T-helper 2 cell treated with Interferon-gamma antibody and Interleukin-4, amounts not matched to agents 100 ng/mL and 5 ng/mL, for 36 hours (primary cell): ENCODE measurements at regions not wholly inside any gene's neighbourhood (a gene's known extent, or its start where the extent isn't known, plus 50 kb on each side); places are given as distances from the start of the nearest gene placed in this dataset.
"Not testable (repeated sequence)": the region's sequence is repeated elsewhere in the genome, so short reads cannot be mapped to it uniquely, and the experiment has no call there.

Experiments used
- intact Hi-C: fragments of 100-400 bp; cut with micrococcal nuclease; formaldehyde crosslinking; loops from one replicate; pipeline ENCODE4 v1.15.1; 2023

DNA sequence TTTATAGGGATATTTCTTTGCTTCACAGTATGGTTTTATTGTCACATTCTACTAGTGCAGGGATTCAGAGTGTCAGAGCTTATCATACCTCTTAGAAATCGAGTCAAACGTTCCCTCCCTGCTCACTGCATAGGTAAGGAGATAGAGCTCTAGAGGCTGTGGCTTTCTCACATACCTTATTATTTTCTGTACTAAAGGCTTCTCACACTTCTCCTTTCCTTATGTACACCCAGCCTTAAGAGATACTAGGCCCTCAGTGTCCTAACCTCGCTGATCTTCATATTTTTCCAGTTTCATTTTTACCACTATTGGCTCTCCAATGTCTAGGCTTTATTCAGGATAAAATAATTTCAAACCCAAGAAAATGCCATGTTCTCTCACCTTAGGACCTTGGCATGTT lies 297.3 kb upstream of the RIOK2 start:
- intact Hi-C loops, result no loop called here

DNA sequence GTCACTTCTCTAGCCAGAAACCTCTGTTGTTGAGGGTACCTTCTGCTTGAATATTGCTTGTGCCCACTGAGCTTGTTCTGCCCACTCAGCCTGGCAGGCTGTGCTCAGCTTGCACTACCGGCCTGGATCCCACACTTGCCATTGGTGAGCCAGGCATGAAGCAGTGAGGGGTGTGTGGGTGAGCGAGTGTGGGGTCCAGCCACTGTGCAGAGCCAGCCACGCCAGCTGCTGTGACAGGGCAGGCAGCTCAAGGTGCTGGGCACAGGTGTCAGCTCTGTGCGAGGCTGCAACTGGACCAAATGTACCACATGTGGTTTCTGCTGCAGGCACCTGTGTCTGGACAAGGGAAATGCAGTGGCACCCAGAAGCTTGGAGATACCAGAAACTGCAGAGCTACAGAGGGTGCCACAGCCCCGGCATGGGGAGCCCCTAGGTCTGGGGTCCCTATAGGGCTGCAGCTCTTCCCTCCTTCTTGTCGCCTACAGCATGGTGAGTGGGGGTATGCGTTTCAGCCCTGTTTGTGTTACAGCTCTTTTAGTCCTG lies 305.1 kb upstream of the RIOK2 start:
- intact Hi-C loops, result no loop called here

DNA sequence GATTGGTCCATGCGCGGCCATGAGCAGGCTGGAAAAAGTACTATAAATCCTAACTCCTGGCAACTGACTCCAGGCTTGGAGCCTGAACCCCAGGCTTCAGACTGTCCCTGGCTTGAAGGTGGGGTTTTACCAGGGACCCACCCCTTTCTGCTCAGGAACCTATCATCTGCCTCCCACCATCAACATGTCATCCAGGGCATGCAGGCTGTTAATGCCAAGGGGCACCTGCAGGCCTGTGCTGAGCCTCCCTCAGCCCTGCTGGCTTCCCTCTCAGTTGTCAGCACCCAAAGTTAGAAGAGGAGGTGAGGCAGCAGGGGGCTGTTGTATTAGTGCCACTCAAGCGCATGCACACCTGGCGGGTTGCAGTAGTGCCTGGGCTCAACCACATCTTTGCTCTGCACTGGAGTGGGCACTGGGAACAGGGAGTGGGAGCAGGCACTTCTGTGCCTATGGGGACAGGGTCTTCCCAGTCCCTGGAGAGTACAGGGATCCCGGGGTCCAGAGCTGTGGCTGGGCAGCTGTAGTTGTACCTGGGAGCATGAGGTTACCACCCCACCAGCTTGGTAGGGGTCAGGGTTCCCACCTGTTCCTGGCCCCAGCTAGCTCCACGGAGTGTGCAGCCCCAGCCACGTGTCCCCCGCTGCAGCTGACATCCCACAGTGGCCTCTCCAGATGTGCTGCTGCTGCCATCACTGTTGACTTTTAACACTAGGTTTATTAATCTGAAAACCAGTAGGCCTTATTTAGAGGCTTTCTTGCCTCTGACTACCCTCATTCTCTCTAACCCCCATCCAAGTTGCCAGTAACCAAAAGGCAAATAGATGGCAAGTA lies 306.2 kb upstream of the RIOK2 start:
- intact Hi-C loops, result no loop called here

DNA sequence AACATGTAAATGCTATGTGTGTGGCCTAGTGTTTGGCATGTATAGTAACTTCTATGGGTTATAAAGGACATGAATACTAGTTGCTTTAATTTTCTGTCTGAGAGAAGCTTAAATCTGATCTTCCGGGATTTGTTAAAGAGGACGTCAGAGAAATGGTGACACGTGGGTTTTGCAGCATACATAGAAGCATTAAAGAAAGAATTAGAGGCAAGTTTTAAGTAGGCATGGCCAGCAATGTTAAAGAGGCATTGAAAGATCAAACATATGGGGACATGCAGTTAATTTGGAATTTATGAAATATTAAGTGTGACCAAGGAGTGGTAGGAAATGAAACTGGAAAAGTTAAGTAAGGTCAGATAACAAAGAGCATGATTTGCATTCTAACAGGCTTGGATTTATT lies 311.4 kb upstream of the RIOK2 start:
- intact Hi-C loops, result no loop called here

DNA sequence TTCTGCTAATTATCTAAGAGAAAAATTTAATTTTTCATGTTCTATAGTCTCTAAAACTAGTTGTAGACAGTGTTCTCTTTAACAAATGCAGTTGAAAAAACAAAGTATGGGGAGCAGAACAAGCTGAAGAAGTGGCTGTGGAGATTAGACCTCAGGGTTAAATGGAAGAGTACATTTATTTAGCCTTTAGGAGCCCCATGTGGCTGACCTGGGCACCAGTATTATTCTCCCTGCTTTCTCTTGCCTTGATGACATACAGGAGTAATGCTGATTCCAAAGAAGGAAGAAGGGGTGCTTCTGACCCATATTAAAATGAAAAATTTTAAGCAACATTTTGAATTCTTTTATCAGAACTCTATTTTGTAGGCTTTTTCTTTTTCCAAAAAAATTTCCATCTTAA lies 312.3 kb upstream of the RIOK2 start:
- intact Hi-C loops, result no loop called here

DNA sequence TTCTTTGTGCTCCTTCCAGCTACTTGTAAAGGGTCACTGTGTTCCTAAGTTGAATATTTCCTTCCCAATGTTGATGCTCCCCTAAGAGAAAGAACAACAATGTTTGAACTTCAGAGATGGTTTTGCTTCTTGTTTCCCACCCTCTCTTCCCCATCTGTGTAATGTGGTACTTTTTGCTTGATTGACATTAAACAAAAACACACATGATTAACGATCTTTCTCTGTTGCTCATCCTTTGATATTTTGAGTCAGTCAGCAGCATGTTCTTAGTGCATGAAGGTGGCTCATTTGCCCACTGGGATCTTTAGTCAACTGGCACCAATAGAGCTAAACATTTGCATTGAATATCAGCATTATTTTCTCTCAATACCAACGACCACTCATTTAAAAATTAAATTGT lies 313.0 kb upstream of the RIOK2 start:
- intact Hi-C loops, result no loop called here

DNA sequence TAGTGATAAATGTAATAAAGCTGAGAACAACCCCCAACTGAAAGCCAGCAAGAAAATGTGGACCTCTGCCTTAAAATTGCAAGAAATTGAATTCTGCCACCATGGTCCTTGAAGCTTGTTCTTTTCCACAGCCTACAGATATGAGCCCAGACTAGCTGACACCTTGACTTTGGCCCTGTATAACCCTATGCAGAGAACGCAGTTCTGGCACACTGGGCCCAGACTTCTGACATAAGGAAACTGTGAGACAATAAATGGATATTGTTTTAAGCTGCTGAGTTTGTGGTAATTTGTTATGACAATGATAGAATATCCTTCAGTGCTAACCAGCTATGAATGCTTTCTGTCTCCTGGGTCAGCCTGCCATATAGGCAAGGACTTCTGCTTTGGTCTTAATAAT lies 315.6 kb upstream of the RIOK2 start:
- intact Hi-C loops, result no loop called here

DNA sequence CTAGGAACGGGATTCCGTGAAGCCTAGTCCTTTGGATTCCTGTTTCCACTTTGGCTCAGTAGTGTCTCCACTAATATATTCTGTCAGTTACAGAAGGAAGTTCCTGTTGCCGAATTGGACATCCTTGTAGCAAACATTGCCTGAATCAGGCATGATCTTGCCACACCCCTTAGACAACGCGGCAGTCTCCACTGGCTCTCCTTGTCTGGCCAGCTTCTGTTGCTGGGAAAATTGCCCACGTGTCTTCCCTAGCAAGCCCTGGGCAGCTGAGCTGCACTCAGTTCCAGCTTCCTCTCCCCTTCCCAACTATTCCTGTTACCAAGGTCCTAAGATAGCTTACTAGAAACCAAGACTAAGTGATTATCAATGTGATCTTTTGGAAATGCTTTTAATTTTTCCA lies 316.6 kb upstream of the RIOK2 start:
- intact Hi-C loops, result no loop called here

DNA sequence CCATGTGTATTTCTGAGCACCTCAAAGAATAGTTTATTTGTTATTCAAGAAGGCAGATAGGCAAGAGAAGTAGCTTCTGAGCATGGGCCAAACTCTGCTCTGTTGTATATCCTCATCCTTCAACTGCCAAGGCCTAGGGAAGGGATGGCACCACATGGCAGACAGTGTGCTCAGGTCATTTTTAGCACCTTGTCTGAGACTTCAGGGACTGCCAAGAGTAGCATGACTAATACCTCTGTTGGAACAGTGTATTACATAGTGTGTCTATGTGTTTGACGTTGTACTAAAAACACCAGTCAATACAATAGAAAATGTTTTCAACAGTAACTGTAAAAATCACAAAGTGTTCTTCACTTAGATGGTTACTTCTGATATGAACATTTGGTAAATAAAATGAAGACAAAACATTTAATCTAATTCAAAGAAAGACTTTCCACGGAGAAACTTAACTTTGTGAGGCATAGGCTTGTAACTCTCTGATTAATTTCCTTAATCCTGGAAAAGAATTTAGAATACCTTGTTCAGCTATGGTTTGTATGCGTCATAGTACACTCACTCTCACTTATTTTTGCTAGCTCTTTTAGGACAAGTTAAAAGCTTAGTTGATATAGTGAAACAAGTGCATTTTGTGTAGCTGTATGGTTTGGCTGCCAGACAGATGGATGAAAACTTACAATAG lies 318.4 kb upstream of the RIOK2 start:
- intact Hi-C loops, result no loop called here

DNA sequence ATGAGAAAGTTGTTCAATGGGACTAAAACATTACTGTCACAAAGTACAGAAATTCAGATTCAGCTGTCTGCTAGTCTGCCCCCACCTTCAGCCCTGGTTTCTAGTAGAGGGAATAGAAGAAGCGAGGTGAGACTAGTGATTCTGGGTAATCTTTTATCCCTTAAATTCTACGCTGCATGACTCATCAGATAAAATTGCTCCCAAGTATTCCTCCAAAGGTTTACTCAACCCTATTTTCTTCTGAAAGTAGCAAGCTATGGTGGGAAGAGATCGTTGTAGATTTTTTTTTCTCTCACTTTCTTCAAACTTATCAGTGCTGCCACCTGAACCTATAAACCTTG lies 318.9 kb upstream of the RIOK2 start:
- intact Hi-C loops, result no loop called here

DNA sequence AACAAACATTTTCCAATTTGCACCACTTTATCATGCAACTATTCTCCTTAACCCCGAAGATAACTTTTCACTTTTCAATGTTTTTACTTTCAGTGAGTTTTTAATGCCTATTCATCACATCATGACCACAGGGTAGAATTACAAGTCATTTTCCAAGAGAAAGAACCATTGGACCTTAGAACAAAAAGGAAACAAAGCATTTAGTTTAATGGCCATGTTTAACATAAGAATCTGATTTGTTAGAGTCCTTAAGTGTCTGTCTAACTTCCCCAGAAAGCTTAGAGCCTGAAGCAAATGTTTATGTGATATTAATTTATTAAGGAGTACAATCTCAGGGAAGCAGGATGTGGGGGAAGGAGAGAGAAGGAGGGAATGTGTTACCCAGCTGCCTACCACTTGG lies 325.8 kb upstream of the RIOK2 start:
- intact Hi-C loops, result no loop called here

DNA sequence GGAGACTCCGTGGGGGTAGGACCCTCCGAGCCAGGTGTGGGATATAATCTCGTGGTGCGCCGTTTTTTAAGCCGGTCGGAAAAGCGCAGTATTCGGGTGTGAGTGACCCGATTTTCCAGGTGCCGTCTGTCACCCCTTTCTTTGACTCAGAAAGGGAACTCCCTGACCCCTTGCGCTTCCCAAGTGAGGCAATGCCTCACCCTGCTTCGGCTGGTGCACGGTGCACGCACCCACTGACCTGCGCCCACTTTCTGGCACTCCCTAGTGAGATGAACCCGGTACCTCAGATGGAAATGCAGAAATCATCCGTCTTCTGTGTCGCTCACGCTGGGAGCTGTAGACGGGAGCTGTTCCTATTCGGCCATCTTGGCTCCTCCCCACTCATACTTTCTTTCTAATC lies 336.5 kb upstream of the RIOK2 start:
- intact Hi-C loops, result not testable (repeated sequence)

DNA sequence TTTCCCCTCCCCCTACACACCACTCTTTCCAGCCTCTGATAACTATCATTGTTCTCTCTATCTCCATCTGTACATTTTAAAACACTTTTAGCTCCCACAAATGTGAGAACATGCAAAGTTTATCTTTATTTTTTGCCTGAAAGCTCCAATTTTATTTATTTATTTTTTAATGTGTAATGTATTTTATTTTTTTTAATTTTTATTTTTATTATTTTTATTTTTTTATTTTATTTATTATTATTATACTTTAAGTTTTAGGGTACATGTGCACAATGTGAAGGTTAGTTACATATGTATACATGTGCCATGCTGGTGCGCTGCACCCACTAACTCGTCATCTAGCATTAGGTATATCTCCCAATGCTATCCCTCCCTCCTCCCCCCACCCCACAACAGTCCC lies 340.3 kb upstream of the RIOK2 start:
- intact Hi-C loops, result not testable (repeated sequence)

DNA sequence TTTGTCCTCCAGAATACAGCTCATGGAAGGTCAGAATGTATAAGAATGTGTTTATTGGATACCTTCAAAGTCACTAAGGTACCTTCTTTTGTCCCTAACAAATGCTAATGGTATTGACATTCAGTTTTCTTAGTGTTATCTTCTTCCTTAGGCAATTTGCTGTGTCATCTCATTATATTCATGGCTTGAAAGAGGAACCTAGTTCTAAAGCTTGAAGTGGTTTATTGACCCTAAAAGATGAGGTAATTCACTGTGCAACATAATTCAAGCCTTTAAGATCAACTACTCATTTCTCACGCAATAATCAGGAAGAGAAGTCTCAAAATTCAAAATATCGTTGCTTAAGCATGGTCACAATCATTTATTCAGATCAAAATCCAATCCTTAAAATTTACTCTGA lies 342.7 kb upstream of the RIOK2 start:
- intact Hi-C loops, result no loop called here

DNA sequence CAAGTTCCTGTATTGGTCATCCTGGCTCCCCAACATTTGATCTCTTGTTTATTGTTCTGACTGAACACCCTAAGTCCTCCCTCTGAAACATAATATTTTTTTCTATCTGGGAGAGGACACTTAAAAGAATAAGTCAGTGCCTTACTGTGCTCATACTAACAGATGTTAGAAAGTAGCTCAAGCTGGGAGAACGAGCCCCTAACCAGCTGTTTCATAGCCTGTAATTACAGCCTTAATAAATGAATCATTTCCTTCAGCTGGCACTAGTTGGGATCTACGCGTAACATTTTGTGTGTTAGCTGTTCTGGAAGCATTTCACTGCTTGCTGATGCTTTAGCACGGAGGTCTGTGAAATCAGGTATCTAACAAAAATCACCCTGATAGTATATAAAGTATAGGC lies 345.9 kb upstream of the RIOK2 start:
- intact Hi-C loops, result no loop called here

DNA sequence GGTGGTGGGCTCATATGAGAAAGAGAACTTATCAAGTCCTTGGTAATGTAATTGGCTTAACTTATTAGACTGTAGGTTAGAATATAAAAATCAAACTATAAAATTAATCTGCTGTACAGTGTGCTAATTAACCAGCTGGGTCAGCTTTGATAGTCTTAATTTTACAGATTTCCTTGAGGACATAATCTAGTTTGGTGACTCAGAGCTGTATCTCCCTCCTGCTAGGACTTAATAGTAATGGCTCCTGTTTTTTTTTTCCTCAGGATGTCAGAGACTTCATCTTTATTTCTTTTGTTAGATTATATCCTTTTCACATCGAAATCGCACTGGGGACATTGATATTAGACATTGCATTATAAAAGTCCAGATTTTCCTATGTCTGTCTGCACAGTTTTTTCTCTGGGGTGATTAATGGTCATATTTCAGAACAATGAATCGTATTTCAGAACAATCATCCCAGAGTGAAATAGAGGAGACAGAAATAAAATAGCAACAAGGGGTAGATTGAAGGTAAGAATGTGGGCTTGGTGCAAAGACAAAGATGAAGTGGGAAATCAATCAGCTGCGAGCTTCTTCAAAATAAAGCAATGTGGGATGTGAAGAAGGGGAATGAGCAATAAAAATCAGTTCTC lies 346.4 kb upstream of the RIOK2 start:
- intact Hi-C loops, result no loop called here

DNA sequence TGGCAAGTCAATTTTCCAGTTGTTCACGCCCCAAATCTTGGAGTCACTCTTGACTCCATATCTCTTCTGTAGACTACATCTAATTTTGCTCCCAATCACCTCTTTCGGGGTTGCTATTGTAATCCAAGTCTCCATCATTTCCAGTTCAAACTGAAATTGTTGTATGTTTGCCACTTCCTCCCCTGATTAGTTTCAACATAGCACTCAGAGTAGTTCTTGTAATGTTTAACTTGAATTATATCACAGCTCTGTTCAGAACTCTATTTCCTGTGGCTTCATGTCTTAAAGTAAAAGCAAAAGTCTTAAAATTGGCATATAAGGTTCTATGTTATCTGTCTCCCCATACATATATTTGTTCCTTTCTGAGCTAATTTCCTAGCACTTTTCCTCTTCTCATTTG lies 348.5 kb upstream of the RIOK2 start:
- intact Hi-C loops, result no loop called here

DNA sequence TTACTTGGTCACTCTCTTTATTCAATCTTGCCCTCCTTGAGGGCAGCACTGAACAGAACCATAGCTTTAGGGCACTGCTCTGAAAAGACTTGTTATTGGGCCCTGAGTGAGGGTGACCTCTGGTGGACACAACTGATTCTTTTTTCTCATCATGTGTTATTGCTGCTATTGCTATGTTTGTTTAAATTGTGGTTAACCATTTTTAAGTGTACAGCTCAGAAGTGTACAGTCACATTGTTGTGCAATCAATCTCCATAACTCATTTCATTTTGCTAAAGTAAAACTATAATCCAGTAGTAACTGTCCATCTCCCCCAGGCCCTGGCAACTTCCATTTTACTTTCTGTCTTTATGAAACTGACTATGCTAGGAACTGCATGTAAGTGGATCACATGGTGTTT lies 351.1 kb upstream of the RIOK2 start:
- intact Hi-C loops, result loop anchor here (1.0 kb wide), 1 partner anchor 303 kb away; no protein-coding TSS in a partner anchor

DNA sequence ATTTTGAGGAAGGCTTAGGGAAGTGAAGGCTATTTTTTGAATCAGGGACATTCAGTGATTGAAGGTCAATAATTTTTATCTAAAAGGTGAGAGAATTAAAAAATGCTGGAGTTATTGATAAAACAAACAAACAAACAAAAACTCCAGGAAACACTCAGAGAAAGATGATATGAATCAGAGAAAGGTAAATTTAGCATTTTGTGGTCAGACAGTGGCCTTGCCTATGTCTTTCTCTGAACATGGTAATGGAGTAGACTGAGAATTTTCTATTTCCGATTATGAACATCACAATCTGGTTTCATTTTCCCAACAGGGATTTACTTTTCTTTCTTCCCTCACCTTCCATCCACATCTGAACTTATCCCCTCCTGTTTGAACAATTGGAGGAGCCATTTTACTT lies 353.6 kb upstream of the RIOK2 start:
- intact Hi-C loops, result no loop called here

DNA sequence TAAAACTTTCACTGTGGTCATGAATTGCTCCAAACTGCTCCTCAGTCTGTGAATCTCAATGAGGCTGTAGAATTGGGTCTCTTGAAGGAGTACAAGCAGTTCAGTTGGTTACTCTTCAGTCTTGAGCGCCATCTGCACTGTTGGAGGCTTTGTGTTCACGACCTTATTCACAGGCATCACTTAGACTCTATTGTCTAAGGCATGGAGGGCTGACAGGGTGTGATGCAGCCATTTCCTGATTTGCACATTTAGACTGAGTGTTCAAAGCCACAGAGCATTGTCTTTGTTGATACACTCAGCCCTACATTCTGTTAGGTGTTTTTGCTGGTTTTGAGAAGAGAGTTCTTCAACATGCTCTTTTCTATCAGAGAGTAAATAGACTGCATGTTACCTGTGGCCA lies 355.9 kb upstream of the RIOK2 start:
- intact Hi-C loops, result no loop called here

DNA sequence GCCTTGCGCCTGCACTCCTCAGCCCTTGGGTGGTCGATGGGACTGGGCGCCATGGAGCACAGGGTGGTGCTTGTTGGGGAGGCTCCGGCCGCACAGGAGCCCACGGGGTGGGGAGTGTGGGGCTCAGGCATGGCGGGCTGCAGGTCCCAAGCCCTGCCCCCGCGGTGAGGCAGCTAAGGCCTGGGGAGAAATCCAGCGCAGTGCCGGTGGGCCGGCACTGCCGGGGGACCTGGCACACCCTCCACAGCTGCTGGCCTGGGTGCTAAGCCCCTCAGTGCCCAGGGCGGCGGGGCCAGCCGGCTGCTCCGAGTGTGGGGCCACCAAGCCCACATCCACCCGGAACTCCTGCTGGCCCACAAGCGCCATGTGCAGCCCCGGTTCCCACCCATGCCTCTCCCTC lies 358.8 kb upstream of the RIOK2 start:
- intact Hi-C loops, result no loop called here

DNA sequence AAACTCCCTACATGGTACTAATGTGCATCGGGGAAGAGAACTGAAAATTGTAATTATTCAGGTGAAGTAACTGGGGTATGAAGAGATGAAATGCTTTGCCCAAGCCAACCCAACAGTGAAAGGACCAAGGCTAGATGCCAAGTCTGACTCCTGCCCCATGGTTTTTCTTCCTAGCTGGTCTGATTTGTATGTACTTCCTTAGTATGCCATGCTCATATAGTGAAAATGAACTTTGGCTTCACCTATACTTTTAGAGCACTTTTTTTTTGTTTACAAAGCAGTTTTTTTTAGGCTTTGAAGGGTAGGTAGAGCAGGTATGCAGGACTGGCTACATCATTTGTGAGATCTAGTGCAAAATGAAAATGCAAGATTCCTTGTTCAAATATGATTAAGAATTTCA lies 359.4 kb upstream of the RIOK2 start:
- intact Hi-C loops, result no loop called here

DNA sequence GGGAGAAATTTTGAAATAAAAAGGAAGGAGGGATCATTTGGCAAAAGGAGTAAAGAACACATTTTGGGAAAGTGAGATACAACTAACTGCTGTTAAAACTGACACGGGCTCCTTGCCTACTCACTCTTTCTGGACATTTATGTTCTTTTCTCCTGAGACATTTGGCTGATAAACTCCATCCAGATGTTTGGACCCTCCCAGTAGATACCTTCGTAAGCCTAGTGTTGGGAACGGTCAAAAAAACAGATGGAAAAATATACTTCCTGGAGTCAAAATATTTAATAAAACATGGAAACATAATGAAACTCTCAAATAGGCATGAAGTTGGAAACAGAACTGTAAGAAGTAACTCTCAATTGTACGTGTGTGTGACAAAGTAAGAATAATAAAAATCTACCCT lies 360.1 kb upstream of the RIOK2 start:
- intact Hi-C loops, result no loop called here
